Amniotic stem cell (primary cell): ENCODE measurements at regions not wholly inside any gene's neighbourhood (a gene's known extent, or its start where the extent isn't known, plus 50 kb on each side); places are given as distances from the start of the nearest gene placed in this dataset.
A peak's percentile ranks its signal among the peaks of the same experiment; 100 is the strongest.
"Not testable (repeated sequence)": the region's sequence is repeated elsewhere in the genome, so short reads cannot be mapped to it uniquely, and the experiment has no call there.

Experiments used
- DNase-seq: peaks from one replicate; lab custom pipeline; 2025; lab: John Stamatoyannopoulos, UW

DNA sequence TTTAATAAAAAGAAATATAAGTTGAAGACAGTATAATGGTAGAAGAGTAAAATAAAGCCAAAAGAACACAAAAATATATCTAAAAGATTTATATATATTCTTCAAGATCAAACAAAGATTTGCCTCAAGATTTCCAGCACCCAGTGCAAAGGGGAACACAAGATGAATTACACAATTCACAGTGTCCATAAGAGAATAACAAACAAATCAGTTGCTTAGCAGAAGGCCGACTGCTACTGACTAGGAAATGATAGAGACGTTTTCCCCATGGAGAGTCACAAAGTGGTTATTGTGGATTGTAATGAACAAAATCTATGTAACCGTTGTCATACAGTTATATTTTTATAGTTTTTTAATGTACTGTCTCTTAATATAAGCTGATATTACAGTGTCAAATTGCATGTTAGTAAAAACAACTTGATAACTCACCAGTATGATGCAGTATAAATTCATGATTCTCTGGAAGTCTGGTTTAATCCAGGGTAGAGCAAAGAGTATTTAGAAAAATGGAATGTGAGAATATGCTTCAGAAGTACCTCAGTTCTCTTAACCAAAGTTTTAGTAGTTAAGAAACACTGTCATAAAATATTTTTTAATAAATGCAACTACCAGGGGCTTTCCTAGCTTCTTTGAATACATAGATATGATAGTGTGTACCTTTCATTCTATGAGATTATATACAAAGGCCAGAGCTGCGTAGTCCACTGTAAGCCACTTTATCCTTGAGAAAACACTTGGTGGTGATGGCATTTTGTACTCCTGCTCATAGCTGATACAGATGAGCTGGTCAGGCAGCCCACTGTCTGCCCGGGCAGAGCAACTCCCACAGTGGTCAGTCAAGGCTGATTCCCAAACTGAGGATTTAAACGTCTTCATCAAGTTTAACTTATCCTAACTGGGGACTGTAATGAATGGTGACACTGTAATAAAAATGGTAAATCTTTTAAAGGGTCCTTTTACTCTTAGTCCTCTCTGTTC, 180.5 kb upstream of the DTNA start:
- no peak for DNase-seq

DNA sequence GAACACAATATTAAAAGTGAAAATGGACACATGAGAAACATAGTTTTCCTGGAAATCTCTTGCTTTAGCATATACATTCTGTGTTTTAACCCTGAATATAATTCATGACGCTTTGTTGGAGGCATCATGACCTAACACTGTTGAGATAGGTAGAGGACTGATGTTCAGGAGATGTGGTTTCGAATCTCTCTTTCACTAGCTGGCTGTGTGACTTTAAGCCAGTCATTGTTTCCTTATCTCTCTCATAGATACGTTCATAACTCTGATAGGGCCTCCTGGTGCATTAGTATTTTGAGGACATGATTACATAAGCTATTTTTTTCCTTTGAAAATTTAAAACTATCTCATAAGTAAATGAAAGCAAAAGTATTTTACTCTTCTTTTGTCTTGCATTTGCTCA, 179.0 kb upstream of the DTNA start:
- DNase-seq, result no peak

- not testable (repeated sequence) for DNase-seq
Observed at GRCh38 chr18:34534642-34535041, 175.5 kb upstream of the DTNA start.

- no peak for DNase-seq
Observed at GRCh38 chr18:34540897-34541296, 169.2 kb upstream of the DTNA start.

DNA sequence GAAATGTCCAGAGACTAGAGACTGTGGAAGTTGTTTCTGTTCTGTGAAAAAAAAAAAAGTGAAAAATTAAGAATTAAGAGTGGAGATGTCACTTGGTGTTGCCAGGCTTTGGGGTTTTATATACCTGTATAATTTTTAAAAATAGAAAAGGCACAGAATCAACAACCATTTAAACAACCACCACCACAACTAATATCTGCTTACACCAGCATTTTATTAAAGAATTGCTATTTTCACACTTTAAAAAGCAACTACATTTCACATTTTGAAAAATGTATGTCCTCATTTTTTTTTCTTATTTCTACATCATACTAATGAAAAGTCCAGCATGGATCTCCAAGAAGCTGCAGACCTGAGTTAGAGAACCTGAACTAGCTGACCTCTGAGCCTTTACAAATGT, 167.5 kb upstream of the DTNA start:
- no peak for DNase-seq

GRCh38 chr18:34543356-34543755, 166.7 kb upstream of the DTNA start:
- no peak for DNase-seq

GRCh38 chr18:34543945-34544344, 166.2 kb upstream of the DTNA start:
- DNase-seq, result no peak

GRCh38 chr18:34544930-34545329, 165.2 kb upstream of the DTNA start:
- DNase-seq, result no peak

GRCh38 chr18:34548120-34548972, 161.8 kb upstream of the DTNA start:
- no peak for DNase-seq

GRCh38 chr18:34548973-34549294, 161.2 kb upstream of the DTNA start:
- DNase-seq, result no peak

DNA sequence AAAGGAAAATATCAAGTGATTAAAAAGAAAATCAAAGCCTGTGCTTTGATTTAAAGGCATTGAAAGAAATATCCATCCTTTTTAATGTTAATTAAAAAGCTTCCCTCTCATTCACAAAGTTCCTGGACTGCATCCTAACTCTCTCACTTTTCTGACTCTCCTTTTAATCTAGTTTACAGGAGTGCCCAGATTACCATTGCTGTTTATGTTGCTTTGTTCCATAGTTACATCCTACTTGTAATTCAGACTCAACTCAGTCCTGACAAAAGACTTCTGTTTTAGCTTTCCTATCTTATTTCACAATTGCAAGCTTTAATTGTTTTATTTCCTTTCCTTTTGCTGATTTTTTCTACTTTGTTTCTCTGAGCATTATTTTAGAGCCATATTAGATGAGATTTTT, 160.7 kb upstream of the DTNA start:
- DNase-seq, result no peak

DNA sequence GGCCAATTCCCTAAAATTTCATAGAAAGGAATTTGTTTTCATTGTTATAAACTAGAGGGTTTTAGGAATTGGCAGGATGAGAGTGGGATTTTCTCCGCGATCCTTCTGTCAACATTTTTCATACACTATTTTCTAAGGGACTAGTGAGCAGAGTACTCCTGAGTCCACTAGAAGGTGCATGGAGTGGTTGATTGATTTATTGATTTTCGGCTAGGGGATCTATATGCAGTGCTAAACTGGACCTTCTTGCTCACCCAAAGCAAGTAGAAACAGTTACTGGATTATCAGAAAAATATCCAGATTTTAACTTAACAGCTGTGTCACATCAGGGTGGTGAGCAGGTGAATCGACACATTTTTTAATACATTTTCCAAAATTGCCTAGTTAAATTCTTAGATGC, 159.9 kb upstream of the DTNA start:
- DNase-seq, result no peak

- DNase-seq, result no peak
Observed at GRCh38 chr18:34550902-34551301, 159.2 kb upstream of the DTNA start.

GRCh38 chr18:34551824-34552223, 158.3 kb upstream of the DTNA start:
- DNase-seq, result no peak

GRCh38 chr18:34562252-34562870, 147.7 kb upstream of the DTNA start:
- no peak for DNase-seq

- no peak for DNase-seq
Observed at GRCh38 chr18:34567857-34568256, 142.2 kb upstream of the DTNA start.

GRCh38 chr18:34576622-34577021, 133.5 kb upstream of the DTNA start:
- DNase-seq, result no peak

DNA sequence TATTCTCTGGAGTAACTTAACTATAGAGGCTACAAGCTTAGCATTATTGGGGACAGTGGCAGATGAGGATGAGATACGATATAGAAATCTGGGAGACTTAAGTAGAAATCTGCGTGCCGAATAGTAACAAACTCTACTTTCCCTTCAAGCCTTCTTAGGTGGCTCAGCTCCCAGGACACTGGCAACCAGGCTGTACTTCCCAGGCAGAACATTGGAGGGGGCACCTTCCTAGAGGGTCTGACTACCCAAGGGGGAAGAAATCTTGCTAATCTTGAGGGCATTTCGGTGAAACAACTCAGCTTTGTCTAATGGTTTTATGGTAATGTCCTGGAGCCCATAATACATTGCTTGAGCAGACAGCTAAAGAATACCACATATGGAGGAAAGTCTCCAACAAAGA, 126.2 kb upstream of the DTNA start:
- DNase-seq, result no peak

- DNase-seq, result no peak
Observed at GRCh38 chr18:34590503-34590902, 119.6 kb upstream of the DTNA start.

DNA sequence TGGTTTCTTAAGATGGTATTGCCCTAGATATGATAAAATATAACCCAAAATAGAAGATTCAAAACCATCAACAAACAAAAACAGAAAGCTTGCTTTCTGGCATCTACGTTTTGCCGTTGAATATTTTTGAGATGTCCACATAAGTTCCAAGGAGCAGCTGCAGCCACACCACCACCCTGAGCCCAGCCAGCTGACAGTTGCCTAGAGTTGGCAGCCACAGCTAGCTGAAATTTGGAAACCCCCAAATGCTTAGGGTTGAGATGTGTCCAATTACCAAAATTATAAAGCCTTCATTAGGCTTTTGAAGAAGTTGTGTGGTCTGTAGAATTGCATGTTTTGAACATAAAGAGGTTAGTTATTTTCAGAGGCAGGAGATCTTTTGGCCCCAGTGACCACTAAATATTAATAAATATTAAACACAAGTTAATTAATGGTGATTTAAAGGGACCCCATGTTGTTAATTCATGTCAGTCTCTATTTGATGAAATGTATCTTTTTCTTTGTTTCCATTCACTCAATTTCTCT, 118.1 kb upstream of the DTNA start:
- DNase-seq, result no peak

- no peak for DNase-seq
Observed at GRCh38 chr18:34592481-34592880, 117.6 kb upstream of the DTNA start.

GRCh38 chr18:34592961-34593382, 117.1 kb upstream of the DTNA start:
- peak; percentile 48 for DNase-seq
